ENCODE measurements at regions not wholly inside any gene's neighbourhood (a gene's known extent, or its start where the extent isn't known, plus 50 kb on each side); places are given as distances from the start of the nearest gene placed in this dataset.

DNA sequence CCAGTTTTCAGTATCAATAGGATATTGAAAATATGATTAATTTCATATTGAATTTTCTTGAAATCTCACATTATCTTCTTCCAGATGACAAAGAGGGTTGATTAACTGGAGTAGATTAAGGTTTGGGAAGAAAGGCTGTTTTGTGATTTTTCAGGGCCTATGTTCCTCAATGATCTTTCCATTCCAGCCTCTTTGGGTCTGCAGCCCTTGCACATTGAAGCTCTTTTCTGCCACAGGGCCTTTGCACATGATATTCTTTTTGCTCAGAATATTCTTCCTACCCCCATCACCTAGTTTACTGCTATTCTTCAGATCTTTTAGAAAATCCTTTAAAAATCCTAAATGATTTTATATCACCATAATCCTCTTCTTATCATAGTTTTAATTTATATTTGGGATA, 449.6 kb downstream of the PLCL1 start:
- Histone ChIP-seq H3K27ac (ENCODE audit: low read depth, low read length) (no peak overlapping the region), H3K4me1 (ENCODE audit: control insufficient read depth in 5 of 5, insufficient read depth in 5 of 5, low read length in 5 of 5) (peaks cover 0 to 9% (median 5%) of the 10 kb centered on the region in 5 donors), H3K4me3 (ENCODE audit: low read depth in 1 of 5, low read length in 5 of 5) (no peak overlapping the region), H3K9me3 (ENCODE audit: control insufficient read depth in 5 of 5, low read length in 5 of 5) (no peaks in the 10 kb centered on the region), H3K27me3 (ENCODE audit: control insufficient read depth in 5 of 5, insufficient read depth in 4 of 5, low read length in 5 of 5) (no peaks in the 10 kb centered on the region), H3K9ac (ENCODE audit: low read length in 5 of 5) (no peak overlapping the region), H3K36me3 (ENCODE audit: control insufficient read depth in 5 of 5, insufficient read depth in 5 of 5, low read length in 5 of 5) (no peaks in the 10 kb centered on the region)

DNA sequence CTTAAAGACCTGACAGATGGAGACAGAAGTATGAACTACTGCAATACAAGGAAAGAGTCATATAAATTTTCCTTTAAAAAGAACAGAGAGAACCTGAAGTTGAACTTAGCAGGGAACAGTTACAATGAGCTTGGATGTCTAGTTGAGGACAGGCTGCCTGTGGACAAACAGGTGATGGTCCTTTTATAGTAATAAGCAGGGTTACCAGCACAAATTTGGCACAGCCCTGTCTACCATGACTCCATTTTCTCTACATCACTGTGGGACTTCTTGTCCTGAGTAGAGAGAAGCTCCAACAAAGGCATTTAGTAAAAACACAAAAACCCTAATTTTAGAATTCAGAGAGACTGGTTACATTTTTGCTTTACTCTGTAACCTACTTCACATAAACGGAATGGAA, 448.1 kb downstream of the PLCL1 start:
- no peaks in the 10 kb centered on the region for H3K9me3 ChIP-seq (ENCODE audit: control insufficient read depth in 5 of 5, low read length in 5 of 5)
- no peak overlapping the region for H3K27ac ChIP-seq (ENCODE audit: low read depth, low read length)
- H3K36me3 ChIP-seq (ENCODE audit: control insufficient read depth in 5 of 5, insufficient read depth in 5 of 5, low read length in 5 of 5): no peaks in the 10 kb centered on the region
- no peaks in the 10 kb centered on the region for H3K27me3 ChIP-seq (ENCODE audit: control insufficient read depth in 5 of 5, insufficient read depth in 4 of 5, low read length in 5 of 5)
- H3K4me3 ChIP-seq (ENCODE audit: low read depth in 1 of 5, low read length in 5 of 5): no peak overlapping the region
- H3K9ac ChIP-seq (ENCODE audit: low read length in 5 of 5): no peak overlapping the region
- peaks cover 0 to 9% (median 5%) of the 10 kb centered on the region in 5 donors for H3K4me1 ChIP-seq (ENCODE audit: control insufficient read depth in 5 of 5, insufficient read depth in 5 of 5, low read length in 5 of 5)

- H3K36me3 ChIP-seq (ENCODE audit: control insufficient read depth in 5 of 5, insufficient read depth in 5 of 5, low read length in 5 of 5): no peaks in the 10 kb centered on the region
- H3K4me1 ChIP-seq (ENCODE audit: control insufficient read depth in 5 of 5, insufficient read depth in 5 of 5, low read length in 5 of 5): no peaks in the 10 kb centered on the region
- no peak overlapping the region for H3K9ac ChIP-seq (ENCODE audit: low read length in 5 of 5)
- no peaks in the 10 kb centered on the region for H3K27me3 ChIP-seq (ENCODE audit: control insufficient read depth in 5 of 5, insufficient read depth in 4 of 5, low read length in 5 of 5)
- H3K27ac ChIP-seq (ENCODE audit: low read depth, low read length): no peak overlapping the region
- no peaks in the 10 kb centered on the region for H3K9me3 ChIP-seq (ENCODE audit: control insufficient read depth in 5 of 5, low read length in 5 of 5)
- H3K4me3 ChIP-seq (ENCODE audit: low read depth in 1 of 5, low read length in 5 of 5): no peak overlapping the region
Observed at GRCh38 chr2:198242093-198242492, 437.7 kb downstream of the PLCL1 start.

DNA sequence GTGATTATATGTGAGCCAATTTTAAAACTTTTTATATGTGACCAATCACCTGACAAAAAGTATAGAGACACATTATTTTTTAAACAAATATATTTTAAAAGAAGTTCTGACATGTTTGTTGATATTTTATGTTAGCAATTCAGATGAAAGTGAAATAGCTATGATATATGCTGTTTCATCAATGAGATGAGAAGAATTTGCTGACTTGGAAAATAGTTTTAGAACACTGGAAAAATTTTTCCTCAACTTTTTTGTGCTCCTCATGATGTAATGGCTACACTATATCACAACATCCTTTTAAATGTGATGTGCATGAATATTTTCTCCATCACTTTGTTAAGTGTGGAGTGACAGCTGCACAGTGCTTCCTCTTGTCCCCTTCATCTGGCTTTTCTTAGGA, 434.0 kb downstream of the PLCL1 start:
- H3K4me3 ChIP-seq (ENCODE audit: low read depth in 1 of 5, low read length in 5 of 5): no peak overlapping the region
- H3K36me3 ChIP-seq (ENCODE audit: control insufficient read depth in 5 of 5, insufficient read depth in 5 of 5, low read length in 5 of 5): no peaks in the 10 kb centered on the region
- no peak overlapping the region for H3K27ac ChIP-seq (ENCODE audit: low read depth, low read length)

DNA sequence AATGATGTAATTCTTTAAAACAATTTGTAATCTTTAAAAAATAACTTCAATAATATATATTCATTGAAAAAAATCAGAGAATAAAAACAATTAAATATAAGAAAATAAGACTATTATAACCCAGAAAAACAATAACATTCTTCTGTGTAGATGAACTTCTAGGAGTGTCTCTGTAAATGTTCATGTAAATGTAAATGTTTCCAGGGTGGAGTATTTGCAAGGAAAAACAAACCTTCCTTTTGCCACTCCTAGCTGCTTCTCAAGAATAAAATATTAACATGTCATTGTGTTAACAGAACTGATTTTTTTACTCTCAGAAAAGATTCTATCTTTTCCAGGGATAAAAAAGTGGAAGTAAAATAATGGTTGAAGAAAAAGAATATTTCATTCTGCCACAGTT, 431.9 kb downstream of the PLCL1 start:
- peaks cover 0 to 3% (median 0%) of the 10 kb centered on the region in 5 donors for H3K4me1 ChIP-seq (ENCODE audit: control insufficient read depth in 5 of 5, insufficient read depth in 5 of 5, low read length in 5 of 5)
- H3K36me3 ChIP-seq (ENCODE audit: control insufficient read depth in 5 of 5, insufficient read depth in 5 of 5, low read length in 5 of 5): no peaks in the 10 kb centered on the region
- no peak overlapping the region for H3K9ac ChIP-seq (ENCODE audit: low read length in 5 of 5)
- H3K27me3 ChIP-seq (ENCODE audit: control insufficient read depth in 5 of 5, insufficient read depth in 4 of 5, low read length in 5 of 5): no peaks in the 10 kb centered on the region
- H3K4me3 ChIP-seq (ENCODE audit: low read depth in 1 of 5, low read length in 5 of 5): no peak overlapping the region
- no peak overlapping the region for H3K27ac ChIP-seq (ENCODE audit: low read depth, low read length)
- H3K9me3 ChIP-seq (ENCODE audit: control insufficient read depth in 5 of 5, low read length in 5 of 5): no peaks in the 10 kb centered on the region

More for the DNA sequence above, 434.0 kb downstream of the PLCL1 start:
- Histone ChIP-seq H3K4me1 (ENCODE audit: control insufficient read depth in 5 of 5, insufficient read depth in 5 of 5, low read length in 5 of 5) (peaks cover 0 to 3% (median 0%) of the 10 kb centered on the region in 5 donors), H3K27me3 (ENCODE audit: control insufficient read depth in 5 of 5, insufficient read depth in 4 of 5, low read length in 5 of 5) (no peaks in the 10 kb centered on the region), H3K9ac (ENCODE audit: low read length in 5 of 5) (no peak overlapping the region), H3K9me3 (ENCODE audit: control insufficient read depth in 5 of 5, low read length in 5 of 5) (no peaks in the 10 kb centered on the region)

- Histone ChIP-seq H3K9me3 (ENCODE audit: control insufficient read depth in 5 of 5, low read length in 5 of 5) (no peaks in the 10 kb centered on the region), H3K9ac (ENCODE audit: low read length in 5 of 5) (no peak overlapping the region), H3K36me3 (ENCODE audit: control insufficient read depth in 5 of 5, insufficient read depth in 5 of 5, low read length in 5 of 5) (no peaks in the 10 kb centered on the region), H3K4me3 (ENCODE audit: low read depth in 1 of 5, low read length in 5 of 5) (no peak overlapping the region), H3K27ac (ENCODE audit: low read depth, low read length) (no peak overlapping the region), H3K27me3 (ENCODE audit: control insufficient read depth in 5 of 5, insufficient read depth in 4 of 5, low read length in 5 of 5) (no peaks in the 10 kb centered on the region), H3K4me1 (ENCODE audit: control insufficient read depth in 5 of 5, insufficient read depth in 5 of 5, low read length in 5 of 5) (peaks cover 0 to 3% (median 0%) of the 10 kb centered on the region in 5 donors)
Observed at GRCh38 chr2:198232281-198232680, 427.9 kb downstream of the PLCL1 start.

DNA sequence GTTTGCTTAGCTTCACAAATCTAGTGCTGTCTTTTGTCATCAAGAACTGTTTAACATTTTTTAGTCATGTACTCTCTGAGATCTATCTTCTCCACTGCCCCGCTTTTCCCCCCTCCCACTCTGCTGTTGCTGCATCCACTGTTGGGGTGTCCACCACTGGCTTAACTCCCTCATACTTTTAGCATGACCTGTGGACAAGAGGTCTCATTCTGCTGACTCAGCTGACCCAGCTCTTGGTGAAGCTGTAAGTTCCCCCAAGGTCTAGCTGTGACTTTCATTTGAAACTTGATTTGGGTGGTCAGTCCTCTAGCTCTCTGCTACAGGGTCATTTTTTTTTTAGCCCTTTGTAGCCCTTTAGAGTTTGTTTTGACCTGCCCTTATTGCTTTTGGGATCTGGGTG, 427.2 kb downstream of the PLCL1 start:
- no peak overlapping the region for H3K9ac ChIP-seq (ENCODE audit: low read length in 5 of 5)
- H3K27me3 ChIP-seq (ENCODE audit: control insufficient read depth in 5 of 5, insufficient read depth in 4 of 5, low read length in 5 of 5): no peaks in the 10 kb centered on the region
- H3K4me1 ChIP-seq (ENCODE audit: control insufficient read depth in 5 of 5, insufficient read depth in 5 of 5, low read length in 5 of 5): peaks cover 0 to 3% (median 0%) of the 10 kb centered on the region in 5 donors
- no peak overlapping the region for H3K27ac ChIP-seq (ENCODE audit: low read depth, low read length)
- H3K9me3 ChIP-seq (ENCODE audit: control insufficient read depth in 5 of 5, low read length in 5 of 5): no peaks in the 10 kb centered on the region
- no peaks in the 10 kb centered on the region for H3K36me3 ChIP-seq (ENCODE audit: control insufficient read depth in 5 of 5, insufficient read depth in 5 of 5, low read length in 5 of 5)
- no peak overlapping the region for H3K4me3 ChIP-seq (ENCODE audit: low read depth in 1 of 5, low read length in 5 of 5)

DNA sequence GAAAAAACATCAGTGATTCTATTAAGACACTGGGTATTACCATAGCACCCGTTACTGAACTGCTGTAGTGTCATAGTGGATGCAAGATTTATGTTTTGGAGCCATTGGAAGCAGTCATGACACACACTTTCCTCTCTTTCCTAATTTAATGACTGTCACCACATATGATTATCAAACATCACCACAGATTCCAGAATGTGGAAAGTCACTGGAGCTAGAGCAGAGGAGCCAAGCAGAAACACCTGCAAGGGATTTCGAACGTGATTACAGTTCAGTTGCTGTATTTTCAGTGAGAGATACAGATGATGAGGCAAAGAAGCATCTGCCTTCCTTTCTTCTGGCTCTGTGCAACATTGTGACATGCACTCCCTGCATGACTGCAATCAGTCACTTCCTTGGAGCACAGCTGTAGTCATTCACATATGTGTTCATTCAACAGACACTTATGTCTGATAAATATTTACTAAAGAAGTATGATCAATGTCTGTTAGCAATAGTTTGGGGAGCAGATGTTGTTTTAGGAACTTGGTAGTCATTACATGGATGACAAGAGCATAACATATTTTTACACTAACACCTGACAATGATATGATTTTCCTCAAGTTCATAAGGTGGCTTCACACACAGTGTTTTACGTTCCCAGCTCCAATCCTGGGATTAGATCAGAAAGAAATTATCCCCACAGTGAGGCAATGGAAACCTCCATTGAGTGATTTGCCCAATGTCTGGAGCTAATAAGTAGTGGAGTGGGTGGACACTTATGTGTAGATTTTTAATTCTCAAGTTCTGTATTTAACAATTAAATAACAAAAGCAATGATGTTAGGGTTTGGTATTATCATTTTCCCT, 416.6 kb downstream of the PLCL1 start:
- Histone ChIP-seq H3K9me3 (ENCODE audit: control insufficient read depth in 5 of 5, low read length in 5 of 5) (no peaks in the 10 kb centered on the region), H3K27me3 (ENCODE audit: control insufficient read depth in 5 of 5, insufficient read depth in 4 of 5, low read length in 5 of 5) (no peaks in the 10 kb centered on the region), H3K4me1 (ENCODE audit: control insufficient read depth in 5 of 5, insufficient read depth in 5 of 5, low read length in 5 of 5) (peaks cover 0 to 10% (median 0%) of the 10 kb centered on the region in 5 donors), H3K27ac (ENCODE audit: low read depth, low read length) (no peak overlapping the region), H3K4me3 (ENCODE audit: low read depth in 1 of 5, low read length in 5 of 5) (no peak overlapping the region), H3K36me3 (ENCODE audit: control insufficient read depth in 5 of 5, insufficient read depth in 5 of 5, low read length in 5 of 5) (no peaks in the 10 kb centered on the region), H3K9ac (ENCODE audit: low read length in 5 of 5) (no peak overlapping the region)

GRCh38 chr2:198219292-198219691, 414.9 kb downstream of the PLCL1 start:
- no peak overlapping the region for H3K9ac ChIP-seq (ENCODE audit: low read length in 5 of 5)
- no peaks in the 10 kb centered on the region for H3K9me3 ChIP-seq (ENCODE audit: control insufficient read depth in 5 of 5, low read length in 5 of 5)
- H3K27ac ChIP-seq (ENCODE audit: low read depth, low read length): no peak overlapping the region
- no peaks in the 10 kb centered on the region for H3K27me3 ChIP-seq (ENCODE audit: control insufficient read depth in 5 of 5, insufficient read depth in 4 of 5, low read length in 5 of 5)
- H3K36me3 ChIP-seq (ENCODE audit: control insufficient read depth in 5 of 5, insufficient read depth in 5 of 5, low read length in 5 of 5): no peaks in the 10 kb centered on the region
- peaks cover 0 to 19% (median 4%) of the 10 kb centered on the region in 5 donors for H3K4me1 ChIP-seq (ENCODE audit: control insufficient read depth in 5 of 5, insufficient read depth in 5 of 5, low read length in 5 of 5)
- H3K4me3 ChIP-seq (ENCODE audit: low read depth in 1 of 5, low read length in 5 of 5): no peak overlapping the region

DNA sequence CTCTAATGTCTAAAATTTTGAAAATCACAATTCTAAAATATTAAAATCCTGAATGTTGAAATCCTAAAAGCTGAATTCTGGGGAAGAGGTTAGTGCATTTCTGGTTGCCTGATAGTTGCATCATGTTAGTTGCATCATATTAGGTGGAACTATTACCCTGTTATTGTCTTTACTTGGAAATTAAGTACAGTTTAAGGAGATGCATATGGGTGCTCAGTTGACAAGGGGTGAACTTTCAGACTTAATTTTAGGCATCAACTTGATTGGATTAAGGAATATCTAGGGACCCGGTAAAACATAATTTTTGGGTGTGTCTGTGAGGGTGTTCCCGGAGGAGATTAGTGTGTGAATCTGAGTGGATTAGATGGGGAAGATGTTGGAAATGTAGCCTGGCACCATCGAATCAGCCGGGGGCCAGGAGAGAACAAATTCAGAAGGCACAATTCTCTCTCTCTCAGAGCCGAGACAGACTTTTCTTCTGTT, 409.8 kb downstream of the PLCL1 start:
- Histone ChIP-seq H3K27ac (ENCODE audit: low read depth, low read length) (peak overlapping the region; percentile 89), H3K9ac (ENCODE audit: low read length in 5 of 5) (peak overlapping the region in 2 of 5 donors; percentile 10 to 39), H3K36me3 (ENCODE audit: control insufficient read depth in 5 of 5, insufficient read depth in 5 of 5, low read length in 5 of 5) (no peaks in the 10 kb centered on the region), H3K4me1 (ENCODE audit: control insufficient read depth in 5 of 5, insufficient read depth in 5 of 5, low read length in 5 of 5) (peaks cover 0 to 18% (median 6%) of the 10 kb centered on the region in 5 donors), H3K27me3 (ENCODE audit: control insufficient read depth in 5 of 5, insufficient read depth in 4 of 5, low read length in 5 of 5) (no peaks in the 10 kb centered on the region), H3K9me3 (ENCODE audit: control insufficient read depth in 5 of 5, low read length in 5 of 5) (no peaks in the 10 kb centered on the region), H3K4me3 (ENCODE audit: low read depth in 1 of 5, low read length in 5 of 5) (no peak overlapping the region)
